ENCODE measurements at regions not wholly inside any gene's neighbourhood (a gene's known extent, or its start where the extent isn't known, plus 50 kb on each side); places are given as distances from the start of the nearest gene placed in this dataset.

DNA sequence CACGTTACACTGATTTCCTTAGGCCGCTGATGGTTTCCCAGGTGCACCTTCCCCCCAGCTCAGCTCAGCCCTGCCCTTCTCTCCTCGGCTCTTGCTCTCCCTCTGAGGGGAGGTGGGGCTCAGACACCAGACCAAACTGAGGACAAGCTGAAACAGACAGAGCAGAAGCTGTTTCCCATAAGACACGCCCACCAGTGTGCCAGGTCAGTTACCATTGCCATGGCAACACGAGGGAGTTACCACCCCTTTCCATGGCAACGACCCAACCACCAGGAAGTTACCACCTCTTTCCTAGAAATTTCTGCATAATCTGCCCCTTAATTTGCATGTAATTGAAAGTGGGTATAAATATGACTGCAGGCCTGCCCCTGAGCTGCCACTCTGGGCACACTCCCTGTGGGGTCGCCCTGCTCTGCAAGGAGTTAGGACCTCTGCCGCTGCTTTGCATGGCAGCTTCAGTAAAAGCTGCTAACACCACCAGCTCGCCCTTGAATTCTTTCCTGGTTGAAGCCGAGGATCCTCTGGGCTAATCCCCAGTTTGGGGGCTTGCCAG lies 120.9 kb upstream of the SMIM21 start:
- H3K4me3 ChIP-seq (ENCODE audit: low read depth, low read length): no peak overlapping the region
- TF ChIP-seq, protein P1, sequence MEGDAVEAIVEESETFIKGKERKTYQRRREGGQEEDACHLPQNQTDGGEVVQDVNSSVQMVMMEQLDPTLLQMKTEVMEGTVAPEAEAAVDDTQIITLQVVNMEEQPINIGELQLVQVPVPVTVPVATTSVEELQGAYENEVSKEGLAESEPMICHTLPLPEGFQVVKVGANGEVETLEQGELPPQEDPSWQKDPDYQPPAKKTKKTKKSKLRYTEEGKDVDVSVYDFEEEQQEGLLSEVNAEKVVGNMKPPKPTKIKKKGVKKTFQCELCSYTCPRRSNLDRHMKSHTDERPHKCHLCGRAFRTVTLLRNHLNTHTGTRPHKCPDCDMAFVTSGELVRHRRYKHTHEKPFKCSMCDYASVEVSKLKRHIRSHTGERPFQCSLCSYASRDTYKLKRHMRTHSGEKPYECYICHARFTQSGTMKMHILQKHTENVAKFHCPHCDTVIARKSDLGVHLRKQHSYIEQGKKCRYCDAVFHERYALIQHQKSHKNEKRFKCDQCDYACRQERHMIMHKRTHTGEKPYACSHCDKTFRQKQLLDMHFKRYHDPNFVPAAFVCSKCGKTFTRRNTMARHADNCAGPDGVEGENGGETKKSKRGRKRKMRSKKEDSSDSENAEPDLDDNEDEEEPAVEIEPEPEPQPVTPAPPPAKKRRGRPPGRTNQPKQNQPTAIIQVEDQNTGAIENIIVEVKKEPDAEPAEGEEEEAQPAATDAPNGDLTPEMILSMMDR (IDR thresholded peaks at IDR 0.05; ENCODE audit: borderline replicate concordance, insufficient read depth, low read depth, low read length): no peak

DNA sequence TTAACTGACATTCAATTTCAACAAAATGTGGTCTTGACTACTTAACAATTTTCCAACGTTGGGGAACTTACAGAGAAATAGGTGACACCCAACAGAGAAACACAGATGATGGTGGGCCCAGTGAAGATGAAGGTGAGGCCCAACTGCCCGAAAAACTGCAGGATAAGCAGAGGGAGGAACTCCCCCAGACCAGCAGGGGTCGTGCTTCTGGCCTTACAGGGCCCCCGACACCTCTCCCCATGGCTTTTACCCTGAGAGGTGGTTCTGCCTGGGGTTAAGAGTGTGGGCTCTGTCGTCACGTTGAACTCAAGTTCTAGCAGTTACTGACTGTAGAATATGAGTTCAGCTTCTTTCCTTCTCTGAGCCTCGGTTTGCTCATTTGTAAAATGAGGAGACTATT lies 119.5 kb upstream of the SMIM21 start:
- TF ChIP-seq, protein P1 (IDR thresholded peaks at IDR 0.05; ENCODE audit: borderline replicate concordance, insufficient read depth, low read depth, low read length): peak; percentile 32; the same call in 1 of the 2 replicates

DNA sequence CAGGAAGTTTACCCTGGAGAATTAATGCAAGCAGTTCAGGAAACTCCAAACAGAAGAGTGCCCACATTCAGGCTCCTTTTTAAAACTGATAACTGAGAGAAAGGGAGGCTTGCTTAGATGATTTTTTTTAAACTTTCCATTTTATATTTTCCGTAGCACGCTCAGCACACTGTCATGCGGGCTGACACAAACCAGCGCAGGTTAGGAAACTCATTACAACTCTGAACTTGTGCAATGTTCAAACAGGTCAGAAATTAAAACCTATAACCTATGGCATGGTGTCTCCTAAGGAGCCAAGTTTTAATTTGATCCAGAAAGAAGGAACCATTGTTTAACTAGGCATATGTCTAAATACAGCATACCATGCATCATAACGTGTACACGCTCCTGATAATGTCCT lies 117.7 kb upstream of the SMIM21 start:
- TF ChIP-seq, protein P1 (IDR thresholded peaks at IDR 0.05; ENCODE audit: borderline replicate concordance, insufficient read depth, low read depth, low read length): no peak
- H3K4me3 ChIP-seq (ENCODE audit: low read depth, low read length): no peak overlapping the region

More for the DNA sequence above, 119.5 kb upstream of the SMIM21 start:
- H3K4me3 ChIP-seq (ENCODE audit: low read depth, low read length): no peak overlapping the region

- H3K4me3 ChIP-seq (ENCODE audit: low read depth, low read length): no peak overlapping the region
- TF ChIP-seq, protein P1 (IDR thresholded peaks at IDR 0.05; ENCODE audit: borderline replicate concordance, insufficient read depth, low read depth, low read length): no peak
These were observed 117.0 kb upstream of the SMIM21 start for GRCh38 chr18:75544496-75544895.

DNA sequence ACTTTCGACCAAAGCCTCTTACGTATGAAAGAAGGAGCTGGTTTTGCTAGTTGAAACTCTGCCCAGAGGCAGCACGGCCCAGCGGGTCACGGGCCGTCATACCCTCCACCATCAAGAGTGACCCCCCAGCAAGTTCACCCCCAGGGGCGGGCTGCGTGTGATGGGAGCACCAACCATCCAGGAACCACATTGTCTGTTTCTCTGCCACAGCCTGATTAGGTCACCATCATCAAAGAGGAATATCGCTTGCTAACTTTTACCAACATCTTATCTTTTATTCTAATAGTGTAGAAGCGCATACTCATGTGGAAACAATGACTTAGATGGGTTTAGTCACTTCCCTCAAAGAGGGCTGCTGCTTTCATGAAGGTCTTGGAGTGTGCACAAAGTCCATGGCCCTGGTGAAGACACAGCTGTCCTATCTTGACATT lies 116.6 kb upstream of the SMIM21 start:
- TF ChIP-seq, protein P1 (IDR thresholded peaks at IDR 0.05; ENCODE audit: borderline replicate concordance, insufficient read depth, low read depth, low read length): no peak

GRCh38 chr18:75538727-75539126 lies 111.2 kb upstream of the SMIM21 start:
- H3K4me3 ChIP-seq (ENCODE audit: low read depth, low read length): no peak overlapping the region
- TF ChIP-seq, protein P1 (IDR thresholded peaks at IDR 0.05; ENCODE audit: borderline replicate concordance, insufficient read depth, low read depth, low read length): no peak

More for the DNA sequence above, 116.6 kb upstream of the SMIM21 start:
- no peak overlapping the region for H3K4me3 ChIP-seq (ENCODE audit: low read depth, low read length)

- H3K4me3 ChIP-seq (ENCODE audit: low read depth, low read length): no peak overlapping the region
- TF ChIP-seq, protein P1 (IDR thresholded peaks at IDR 0.05; ENCODE audit: borderline replicate concordance, insufficient read depth, low read depth, low read length): no peak
These were observed 106.4 kb upstream of the SMIM21 start for GRCh38 chr18:75533950-75534349.

Measured in GM12875 (cell line).